ENCODE measurements at regions not wholly inside any gene's neighbourhood (a gene's known extent, or its start where the extent isn't known, plus 50 kb on each side); places are given as distances from the start of the nearest gene placed in this dataset.

GRCh38 chr18:11258039-11258610, 108.8 kb upstream of the PIEZO2 start:
- FAIRE-seq = no peak

DNA sequence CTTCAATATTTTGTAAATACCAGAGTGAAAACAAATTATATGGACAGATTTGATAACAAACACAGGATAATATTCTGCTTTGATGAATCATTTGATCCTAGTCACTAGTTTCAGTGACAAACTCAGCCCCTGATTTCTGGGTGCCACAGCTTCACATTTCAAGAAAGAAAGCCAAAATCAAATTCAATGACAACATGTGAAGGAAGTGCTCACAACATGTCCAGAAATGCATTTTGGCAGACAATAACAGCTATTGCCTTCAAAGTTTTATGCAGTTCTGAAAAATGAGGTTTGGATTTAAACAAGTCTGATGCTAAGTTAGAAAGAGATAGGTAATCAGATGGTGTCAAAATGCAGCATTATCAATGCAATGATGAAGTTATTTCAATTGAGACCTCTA, 106.9 kb upstream of the PIEZO2 start:
- no peak for FAIRE-seq

DNA sequence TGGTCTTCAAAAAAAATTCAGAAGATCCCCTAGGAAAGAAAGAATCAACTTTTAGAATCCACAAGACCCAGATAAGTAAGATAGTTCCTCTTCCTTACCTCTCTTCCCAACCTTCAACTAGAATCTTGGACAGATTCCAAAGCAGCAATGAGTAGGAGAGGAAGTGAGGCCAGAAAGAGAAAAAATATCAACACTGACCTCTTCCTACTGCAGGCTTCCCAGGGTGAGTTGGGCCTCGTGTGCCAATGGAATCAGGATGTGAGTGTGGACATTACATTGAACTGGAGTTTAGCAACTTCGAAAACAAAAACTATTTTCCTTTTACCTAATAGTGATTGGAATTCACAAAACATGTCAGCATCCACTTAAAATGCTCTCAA, 102.5 kb upstream of the PIEZO2 start:
- FAIRE-seq = no peak

DNA sequence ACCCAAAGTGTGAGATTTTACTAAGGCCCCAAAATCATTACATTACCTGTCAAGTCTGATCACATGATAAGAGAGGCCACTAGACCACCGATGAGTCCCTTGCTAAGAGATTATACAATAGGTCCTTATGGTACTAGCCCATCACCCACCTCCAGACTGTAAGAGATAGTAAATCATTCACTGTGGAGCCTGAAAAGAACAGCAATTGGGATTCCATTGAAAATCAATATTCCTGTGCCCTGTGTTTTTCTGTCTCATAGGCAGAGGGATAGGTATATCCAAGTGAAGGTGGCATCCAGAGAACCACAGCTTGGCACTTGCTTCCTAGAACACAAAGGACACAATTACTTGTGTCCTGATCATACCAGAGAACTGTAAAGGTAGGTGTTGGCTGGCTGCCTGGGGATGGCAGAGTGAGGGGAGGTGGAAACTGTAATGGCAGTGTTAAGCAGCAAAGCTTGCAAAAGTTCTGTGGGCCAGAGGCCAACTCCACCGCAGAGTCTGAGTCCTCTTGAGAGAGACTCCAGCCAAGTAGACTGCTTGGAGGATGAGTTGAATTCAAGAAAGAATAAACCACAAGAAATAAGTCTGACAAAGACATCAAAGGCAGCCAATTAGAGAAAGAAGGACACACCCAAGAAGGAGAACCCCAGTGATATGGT, 102.0 kb upstream of the PIEZO2 start:
- FAIRE-seq = no peak

GRCh38 chr18:11249391-11249790, 100.0 kb upstream of the PIEZO2 start:
- no peak for FAIRE-seq

DNA sequence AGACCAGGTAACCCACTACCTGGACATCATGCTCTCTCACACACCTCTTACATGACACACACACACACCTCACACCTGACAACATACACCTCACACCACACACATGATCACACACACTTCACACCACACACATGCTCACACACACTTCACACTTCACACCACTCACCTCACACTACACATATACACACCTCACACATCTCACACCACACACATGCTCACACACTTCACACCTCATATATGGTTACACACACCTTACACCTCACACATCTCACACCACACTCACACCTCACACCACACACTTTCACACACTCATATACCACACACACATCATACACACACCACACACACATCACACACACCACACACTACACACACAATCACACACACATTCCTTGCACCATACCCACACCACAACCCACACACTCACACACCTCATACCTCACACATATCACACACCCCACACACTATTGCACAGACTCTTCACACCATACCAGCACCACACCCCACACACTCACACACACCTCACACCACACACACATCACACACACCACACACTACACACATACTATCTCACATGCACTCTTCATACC, 98.1 kb upstream of the PIEZO2 start:
- FAIRE-seq = no peak

DNA sequence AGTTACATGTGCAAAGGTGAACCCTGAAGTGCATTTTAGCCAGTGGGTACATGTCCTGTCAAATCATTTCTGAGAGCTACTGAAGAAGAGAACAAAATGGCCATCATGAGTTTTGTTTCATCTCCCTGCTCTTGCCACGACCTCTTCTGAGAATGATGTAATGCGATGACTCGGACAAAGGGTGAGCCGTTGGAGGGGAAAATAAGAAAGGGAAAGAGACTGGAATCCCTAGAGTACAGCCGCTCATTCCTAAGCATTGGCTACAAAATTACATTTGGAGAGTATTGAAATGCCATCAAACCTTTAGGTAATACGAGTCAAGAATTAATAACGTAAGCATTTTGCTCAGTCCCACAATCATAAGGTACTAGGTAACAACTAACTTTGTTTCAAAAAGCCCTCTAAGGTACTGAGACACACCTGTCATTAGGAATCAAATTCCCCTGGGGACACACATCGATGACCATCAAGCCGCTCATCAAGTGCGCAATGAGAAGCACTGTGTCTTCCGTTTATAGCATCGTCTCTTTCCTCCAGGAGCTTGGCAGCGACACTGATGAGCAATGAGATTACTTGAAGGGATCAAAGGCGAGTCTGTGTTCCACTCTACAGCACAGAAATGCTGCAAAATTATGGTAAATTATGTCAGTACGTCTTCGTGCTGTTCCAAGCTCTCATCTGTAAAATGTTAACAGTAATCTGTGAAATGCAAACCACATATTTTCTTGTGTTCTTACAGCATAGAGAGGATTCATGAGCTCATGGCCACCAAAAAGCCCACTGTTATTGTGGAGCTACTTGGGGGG, 97.3 kb upstream of the PIEZO2 start:
- no peak for FAIRE-seq

GRCh38 chr18:11245879-11246278, 96.5 kb upstream of the PIEZO2 start:
- no peak for FAIRE-seq

DNA sequence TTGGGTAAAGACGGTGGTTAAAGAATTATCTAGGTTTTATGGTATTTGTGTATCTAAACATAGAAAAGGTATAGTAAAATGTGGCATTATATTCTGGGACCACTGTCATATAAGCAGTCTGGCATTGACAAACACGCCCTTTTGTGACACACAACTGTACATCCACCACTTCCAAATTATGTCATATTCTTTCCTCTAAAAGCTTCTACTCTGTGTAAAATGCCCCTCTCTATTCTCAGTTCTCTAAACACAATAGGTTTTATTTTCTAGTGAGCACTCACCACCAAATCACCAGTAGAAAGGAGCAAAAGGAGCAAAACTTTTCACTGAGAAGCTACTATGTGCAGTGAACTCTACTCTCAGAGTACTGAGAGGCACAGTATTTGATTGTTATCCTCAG, 88.1 kb upstream of the PIEZO2 start:
- FAIRE-seq = no peak

- FAIRE-seq = no peak
Observed at GRCh38 chr18:11237066-11237465, 87.7 kb upstream of the PIEZO2 start.

DNA sequence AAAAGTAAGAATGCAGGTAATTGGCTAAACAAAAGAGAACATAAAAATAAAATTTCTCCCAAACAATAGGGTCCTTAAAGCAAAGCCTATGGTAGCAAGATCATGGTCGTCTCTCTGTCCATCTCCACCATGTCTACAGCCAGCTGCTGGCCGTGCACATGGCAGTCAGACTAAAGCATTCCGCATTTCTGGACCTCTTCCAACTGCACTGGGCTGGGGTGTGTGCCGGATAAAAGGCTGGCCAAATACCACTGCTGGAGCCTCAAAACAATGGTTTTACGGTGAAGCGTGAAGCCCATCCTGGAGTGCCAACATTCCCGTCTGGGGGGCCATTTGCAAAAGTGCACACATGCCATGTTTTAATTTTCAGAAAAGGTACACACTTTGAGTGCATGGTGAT, 74.8 kb upstream of the PIEZO2 start:
- no peak for FAIRE-seq

GRCh38 chr18:11219571-11219970, 70.2 kb upstream of the PIEZO2 start:
- no peak for FAIRE-seq

GRCh38 chr18:11215216-11215615, 65.8 kb upstream of the PIEZO2 start:
- FAIRE-seq = no peak

- no peak for FAIRE-seq
Observed at GRCh38 chr18:11204020-11204419, 54.7 kb upstream of the PIEZO2 start.

DNA sequence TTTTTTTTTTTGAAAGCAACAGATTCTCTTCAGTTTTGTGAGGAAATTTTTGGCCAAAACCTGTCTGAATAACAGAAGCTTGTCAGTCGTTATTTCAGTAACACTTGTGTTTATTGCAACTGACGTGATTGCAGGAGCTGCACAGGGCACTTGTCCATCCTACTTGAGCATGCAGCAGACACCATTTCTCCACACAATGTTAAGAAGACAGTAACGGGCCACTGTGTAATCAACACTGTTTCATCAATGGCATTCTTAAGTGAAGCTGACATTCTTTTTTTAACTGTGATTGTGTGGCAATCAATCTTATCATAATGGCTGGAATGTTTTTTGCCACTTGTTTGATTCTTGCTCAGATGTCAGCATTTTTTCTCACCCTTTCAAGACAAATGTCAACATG, 50.1 kb upstream of the PIEZO2 start:
- no peak for FAIRE-seq

All from islet of Langerhans (tissue), 1 donor.